HepG2 (cell line): ENCODE measurements at regions not wholly inside any gene's neighbourhood (a gene's known extent, or its start where the extent isn't known, plus 50 kb on each side); places are given as distances from the start of the nearest gene placed in this dataset.

Experiments
- ATAC-seq: fragments of 200-7000 bp; cut with Tn5 transposase; 3 replicates; pipeline ENCODE4 v1.9.1; 2020; ENCODE audit warnings: mild to moderate bottlenecking, moderate library complexity
- BruUV-seq: library from RNA; stranded (reverse); fragments of 400-500 nt; replicated peaks from 2 replicates; lab custom pipeline; 2021; lab: Mats Ljungman, UMichigan
- CTCF ChIA-PET: fragments of 300-600 bp; formaldehyde crosslinking; extraction: SDS; loops from one replicate; lab custom pipeline; 2021; ENCODE audit warnings: low total read pairs, inconsistent platforms, low intra/inter-chr PET ratio; lab: Yijun Ruan, JAX
- POLR2A ChIA-PET: fragments of 350-600 bp; sonication (Branson Sonifier 250); formaldehyde crosslinking; loops from one replicate; lab custom pipeline; 2020; ENCODE audit warnings: antibody characterized with exemption, inconsistent platforms; lab: Yijun Ruan, JAX
- DNase-seq: peaks from one replicate; pipeline ENCODE4 v3.0.0-alpha.2; 2015; ENCODE audit warnings: low spot score
- FAIRE-seq: peaks from 3 replicates; lab custom pipeline; 2011; peaks lifted over from hg19 to GRCh38; lab: Jason Lieb, UNC
- H2AFZ ChIP-seq: one replicate; pipeline ENCODE4 v1.6.1; 2011; ENCODE audit warnings: low read length, inconsistent platforms
- H3K27ac ChIP-seq: fragments of 300-600 bp; 3 replicates; pipeline ENCODE4 v1.8.0; 2011; ENCODE audit warnings: mixed run types, mild to moderate bottlenecking, mixed read lengths, low read length, inconsistent platforms; ENCODE audit not compliant: insufficient read depth; ENCODE audit errors: extremely low read length
- H3K27me3 ChIP-seq, 2 experiments: fragments of 200-600 bp in 1 of 2; 2 replicates in 1 of 2; 3 replicates in 1 of 2; pipeline versions ENCODE4 v1.6.0 to v1.8.0; 2011; ENCODE audit warnings: low read length in 2 of 2, mild to moderate bottlenecking in 2 of 2, moderate library complexity in 2 of 2, inconsistent platforms in 1 of 2; ENCODE audit not compliant: insufficient read depth in 2 of 2, control insufficient read depth in 1 of 2
- H3K36me3 ChIP-seq, 2 experiments: fragments of 200-600 bp in 1 of 2; replicated peaks in 1 of 2; 2 replicates in 1 of 2; 3 replicates in 1 of 2; pipeline versions ENCODE4 v1.5.1 to v1.8.0; 2011; ENCODE audit warnings: low read length in 2 of 2, inconsistent platforms in 1 of 2; ENCODE audit not compliant: insufficient read depth in 2 of 2, control insufficient read depth in 1 of 2
- H3K4me1 ChIP-seq: 2 replicates; pipeline ENCODE4 v1.5.1; 2012; ENCODE audit warnings: low read length, inconsistent platforms; ENCODE audit not compliant: insufficient read depth
- H3K4me2 ChIP-seq: 2 replicates; pipeline ENCODE4 v1.6.0; 2011; ENCODE audit warnings: low read depth, low read length, inconsistent platforms
- H3K4me3 ChIP-seq, 3 experiments: fragments of 200-600 bp in 1 of 3; sonication (generic), shearing (Covaris generic) in 1 of 3; replicated peaks in 1 of 3; 2 replicates each; pipeline ENCODE4 v1.5.1; 2011 to 2016; ENCODE audit warnings: low read length in 3 of 3, inconsistent platforms in 2 of 3, low read depth in 2 of 3, mild to moderate bottlenecking in 2 of 3, control low read depth in 1 of 3, mixed read lengths in 1 of 3; ENCODE audit not compliant: insufficient read depth in 1 of 3
- H3K79me2 ChIP-seq: one replicate; pipeline ENCODE4 v1.6.1; 2011; ENCODE audit warnings: low read length, inconsistent platforms; ENCODE audit not compliant: insufficient read depth
- H3K9ac ChIP-seq: 2 replicates; pipeline ENCODE4 v1.6.0; 2011; ENCODE audit warnings: mild to moderate bottlenecking, low read depth, low read length, inconsistent platforms; ENCODE audit not compliant: insufficient read depth
- H3K9me3 ChIP-seq: 2 replicates; pipeline ENCODE4 v1.5.1; 2012; ENCODE audit warnings: mild to moderate bottlenecking, low read length
- H4K20me1 ChIP-seq: 2 replicates; pipeline ENCODE4 v1.6.0; 2011; ENCODE audit warnings: inconsistent platforms, mild to moderate bottlenecking, low read length, moderate library complexity; ENCODE audit not compliant: insufficient read depth
- ARID2 ChIP-seq: sonication (generic); formaldehyde crosslinking; IDR thresholded peaks from 2 replicates; pipeline ENCODE4 v1.8.1; 2022; ENCODE audit warnings: mild to moderate bottlenecking, missing genetic modification reagents, borderline replicate concordance
- GATA4 ChIP-seq: sonication (generic); IDR thresholded peaks from 2 replicates; pipeline ENCODE4 v1.6.1; 2016; ENCODE audit warnings: antibody characterized with exemption, low read depth, borderline replicate concordance
- KLF9 ChIP-seq: IDR thresholded peaks from 2 replicates; pipeline ENCODE4 v1.6.1; 2016; ENCODE audit warnings: low read depth
- RAD51 ChIP-seq: fragments of 450-650 bp; IDR thresholded peaks from 2 replicates; pipeline ENCODE4 v1.6.1; 2016; ENCODE audit warnings: borderline replicate concordance
- SRY ChIP-seq: sonication (generic); formaldehyde crosslinking; IDR thresholded peaks from 2 replicates; pipeline ENCODE4 v1.8.0; 2022; ENCODE audit warnings: mild to moderate bottlenecking, missing genetic modification reagents
- ZNF256 ChIP-seq: sonication (generic); formaldehyde crosslinking; conservative IDR thresholded peaks from 2 replicates; pipeline ENCODE4 v1.4.0; 2020; ENCODE audit warnings: missing genetic modification reagents
- ZNF382 ChIP-seq: sonication (generic); formaldehyde crosslinking; IDR thresholded peaks from 2 replicates; pipeline ENCODE4 v1.5.0; 2020; ENCODE audit warnings: missing genetic modification reagents, mild to moderate bottlenecking, borderline replicate concordance
- WGBS: methylation state at CpG from one replicate; pipeline ENCODE4 v1.1.6; 2017; ENCODE audit warnings: low lambda C conversion rate; 5-methylcytosine and 5-hydroxymethylcytosine counted together
- in situ Hi-C: cut with HindIII; loops from 2 replicates; pipeline ENCODE4 v1.10.0; 2017; ENCODE audit warnings: low pct_unique_long_range_greater_than_20kb; ENCODE audit not compliant: extremely low pct_ligation_motif_present
- intact Hi-C: fragments of 100-400 bp; cut with micrococcal nuclease; formaldehyde crosslinking; loops from one replicate; pipeline ENCODE4 v1.10.0; 2022; ENCODE audit not compliant: unreplicated experiment
- TF ChIP-seq, protein P1 (sequence below): IDR thresholded peaks from 2 replicates; pipeline ENCODE4 v1.6.1; 2016; ENCODE audit warnings: control low read depth
- TF ChIP-seq, protein P2 (sequence below): sonication (generic); formaldehyde crosslinking; IDR thresholded peaks from 2 replicates; pipeline ENCODE4 v1.5.1; 2020; ENCODE audit warnings: mild to moderate bottlenecking, missing genetic modification reagents, borderline replicate concordance
- TF ChIP-seq, protein P3 (sequence below): sonication (generic); formaldehyde crosslinking; IDR thresholded peaks from 2 replicates; pipeline ENCODE4 v1.4.0; 2020; ENCODE audit warnings: missing genetic modification reagents
- TF ChIP-seq, protein P4 (sequence below): sonication (generic); formaldehyde crosslinking; IDR thresholded peaks from 2 replicates; pipeline ENCODE4 v1.4.0; 2020; ENCODE audit warnings: missing genetic modification reagents, borderline replicate concordance

DNA sequence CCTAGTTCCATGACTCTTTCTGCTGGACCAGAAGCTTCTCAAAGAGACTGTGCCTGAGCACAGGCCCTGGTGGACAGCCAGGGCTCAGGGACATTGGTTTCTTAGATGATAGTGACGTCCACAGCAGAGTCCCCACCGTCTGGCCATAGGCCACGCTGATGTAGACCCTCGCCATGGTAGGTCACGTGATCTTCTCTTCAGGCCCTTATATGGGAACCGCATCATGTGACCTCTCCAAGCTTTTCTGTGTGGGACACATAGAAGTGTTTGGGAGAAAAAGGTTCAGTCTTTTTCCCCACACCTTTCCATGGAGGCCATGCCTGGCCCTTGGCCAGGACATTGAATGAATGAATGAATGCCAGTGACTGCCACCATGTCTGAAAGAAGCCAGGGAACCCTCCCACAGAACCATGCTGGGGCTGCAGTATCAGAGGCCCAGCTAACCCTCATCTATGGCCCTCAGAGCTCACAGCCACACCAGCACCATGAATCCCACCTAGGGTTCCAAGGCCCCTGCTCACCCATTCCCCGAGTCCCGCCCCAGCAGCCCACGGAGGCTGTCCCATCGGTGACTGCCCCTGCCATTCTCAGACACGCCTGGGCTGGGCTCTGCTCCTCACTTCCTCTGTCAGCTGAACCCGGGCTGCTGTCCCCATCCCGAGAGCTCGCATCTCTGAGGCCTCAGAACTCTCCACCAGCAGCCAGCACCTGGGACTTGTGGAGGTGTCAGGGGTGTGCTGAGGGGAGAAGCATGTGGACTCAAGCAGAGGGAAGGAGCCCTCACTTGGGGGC is 292.1 kb downstream of the ADGRD1 start:
- Histone ChIP-seq H3K4me3 (no peak overlapping the region), H3K9me3 (no peaks in the 10 kb centered on the region), H3K9ac (no peak overlapping the region), H3K4me2 (no peak overlapping the region), H3K27me3 (peaks cover 1 to 14% of the 10 kb centered on the region in 2 experiments; a peak in 3 of 5 replicates), H3K4me1 (no peaks in the 10 kb centered on the region), H3K79me2 (no peaks in the 10 kb centered on the region), H2AFZ (no peak overlapping the region), H3K27ac (no peak overlapping the region), H4K20me1 (no peaks in the 10 kb centered on the region), H3K36me3 (no peaks in the 10 kb centered on the region)
- intact Hi-C loops: no loop called here
- ATAC-seq (no peak), FAIRE-seq (no peak), DNase-seq (no peak)
- 17% methylated on average over 4 of the region's 14 CpGs for whole genome bisulfite sequencing
- BruUV-seq: no TSS peak
- ChIA-PET POLR2A (no interaction called here), CTCF (no interaction called here)
- in situ Hi-C loops: no loop called here
- TF ChIP-seq GATA4 (no peak), KLF9 (CRISPR knock-in tag) (no peak), SRY (CRISPR knock-in tag) (no peak), ZNF382 (no peak), ZNF256 (no peak), ARID2 (CRISPR knock-in tag) (no peak), RAD51 (peak; percentile 83; the same call in 1 of the 2 replicates)
- TF ChIP-seq, protein P1, sequence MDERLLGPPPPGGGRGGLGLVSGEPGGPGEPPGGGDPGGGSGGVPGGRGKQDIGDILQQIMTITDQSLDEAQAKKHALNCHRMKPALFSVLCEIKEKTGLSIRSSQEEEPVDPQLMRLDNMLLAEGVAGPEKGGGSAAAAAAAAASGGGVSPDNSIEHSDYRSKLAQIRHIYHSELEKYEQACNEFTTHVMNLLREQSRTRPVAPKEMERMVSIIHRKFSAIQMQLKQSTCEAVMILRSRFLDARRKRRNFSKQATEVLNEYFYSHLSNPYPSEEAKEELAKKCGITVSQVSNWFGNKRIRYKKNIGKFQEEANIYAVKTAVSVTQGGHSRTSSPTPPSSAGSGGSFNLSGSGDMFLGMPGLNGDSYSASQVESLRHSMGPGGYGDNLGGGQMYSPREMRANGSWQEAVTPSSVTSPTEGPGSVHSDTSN (CRISPR knock-in tag): no peak
- TF ChIP-seq, protein P2, sequence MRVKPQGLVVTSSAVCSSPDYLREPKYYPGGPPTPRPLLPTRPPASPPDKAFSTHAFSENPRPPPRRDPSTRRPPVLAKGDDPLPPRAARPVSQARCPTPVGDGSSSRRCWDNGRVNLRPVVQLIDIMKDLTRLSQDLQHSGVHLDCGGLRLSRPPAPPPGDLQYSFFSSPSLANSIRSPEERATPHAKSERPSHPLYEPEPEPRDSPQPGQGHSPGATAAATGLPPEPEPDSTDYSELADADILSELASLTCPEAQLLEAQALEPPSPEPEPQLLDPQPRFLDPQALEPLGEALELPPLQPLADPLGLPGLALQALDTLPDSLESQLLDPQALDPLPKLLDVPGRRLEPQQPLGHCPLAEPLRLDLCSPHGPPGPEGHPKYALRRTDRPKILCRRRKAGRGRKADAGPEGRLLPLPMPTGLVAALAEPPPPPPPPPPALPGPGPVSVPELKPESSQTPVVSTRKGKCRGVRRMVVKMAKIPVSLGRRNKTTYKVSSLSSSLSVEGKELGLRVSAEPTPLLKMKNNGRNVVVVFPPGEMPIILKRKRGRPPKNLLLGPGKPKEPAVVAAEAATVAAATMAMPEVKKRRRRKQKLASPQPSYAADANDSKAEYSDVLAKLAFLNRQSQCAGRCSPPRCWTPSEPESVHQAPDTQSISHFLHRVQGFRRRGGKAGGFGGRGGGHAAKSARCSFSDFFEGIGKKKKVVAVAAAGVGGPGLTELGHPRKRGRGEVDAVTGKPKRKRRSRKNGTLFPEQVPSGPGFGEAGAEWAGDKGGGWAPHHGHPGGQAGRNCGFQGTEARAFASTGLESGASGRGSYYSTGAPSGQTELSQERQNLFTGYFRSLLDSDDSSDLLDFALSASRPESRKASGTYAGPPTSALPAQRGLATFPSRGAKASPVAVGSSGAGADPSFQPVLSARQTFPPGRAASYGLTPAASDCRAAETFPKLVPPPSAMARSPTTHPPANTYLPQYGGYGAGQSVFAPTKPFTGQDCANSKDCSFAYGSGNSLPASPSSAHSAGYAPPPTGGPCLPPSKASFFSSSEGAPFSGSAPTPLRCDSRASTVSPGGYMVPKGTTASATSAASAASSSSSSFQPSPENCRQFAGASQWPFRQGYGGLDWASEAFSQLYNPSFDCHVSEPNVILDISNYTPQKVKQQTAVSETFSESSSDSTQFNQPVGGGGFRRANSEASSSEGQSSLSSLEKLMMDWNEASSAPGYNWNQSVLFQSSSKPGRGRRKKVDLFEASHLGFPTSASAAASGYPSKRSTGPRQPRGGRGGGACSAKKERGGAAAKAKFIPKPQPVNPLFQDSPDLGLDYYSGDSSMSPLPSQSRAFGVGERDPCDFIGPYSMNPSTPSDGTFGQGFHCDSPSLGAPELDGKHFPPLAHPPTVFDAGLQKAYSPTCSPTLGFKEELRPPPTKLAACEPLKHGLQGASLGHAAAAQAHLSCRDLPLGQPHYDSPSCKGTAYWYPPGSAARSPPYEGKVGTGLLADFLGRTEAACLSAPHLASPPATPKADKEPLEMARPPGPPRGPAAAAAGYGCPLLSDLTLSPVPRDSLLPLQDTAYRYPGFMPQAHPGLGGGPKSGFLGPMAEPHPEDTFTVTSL (CRISPR knock-in tag): no peak
- TF ChIP-seq, protein P3, sequence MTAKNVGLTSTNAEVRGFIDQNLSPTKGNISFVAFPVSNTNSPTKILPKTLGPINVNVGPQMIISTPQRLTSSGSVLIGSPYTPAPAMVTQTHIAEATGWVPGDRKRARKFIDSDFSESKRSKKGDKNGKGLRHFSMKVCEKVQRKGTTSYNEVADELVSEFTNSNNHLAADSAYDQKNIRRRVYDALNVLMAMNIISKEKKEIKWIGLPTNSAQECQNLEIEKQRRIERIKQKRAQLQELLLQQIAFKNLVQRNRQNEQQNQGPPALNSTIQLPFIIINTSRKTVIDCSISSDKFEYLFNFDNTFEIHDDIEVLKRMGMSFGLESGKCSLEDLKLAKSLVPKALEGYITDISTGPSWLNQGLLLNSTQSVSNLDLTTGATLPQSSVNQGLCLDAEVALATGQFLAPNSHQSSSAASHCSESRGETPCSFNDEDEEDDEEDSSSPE (CRISPR knock-in tag): no peak
- TF ChIP-seq, protein P4, sequence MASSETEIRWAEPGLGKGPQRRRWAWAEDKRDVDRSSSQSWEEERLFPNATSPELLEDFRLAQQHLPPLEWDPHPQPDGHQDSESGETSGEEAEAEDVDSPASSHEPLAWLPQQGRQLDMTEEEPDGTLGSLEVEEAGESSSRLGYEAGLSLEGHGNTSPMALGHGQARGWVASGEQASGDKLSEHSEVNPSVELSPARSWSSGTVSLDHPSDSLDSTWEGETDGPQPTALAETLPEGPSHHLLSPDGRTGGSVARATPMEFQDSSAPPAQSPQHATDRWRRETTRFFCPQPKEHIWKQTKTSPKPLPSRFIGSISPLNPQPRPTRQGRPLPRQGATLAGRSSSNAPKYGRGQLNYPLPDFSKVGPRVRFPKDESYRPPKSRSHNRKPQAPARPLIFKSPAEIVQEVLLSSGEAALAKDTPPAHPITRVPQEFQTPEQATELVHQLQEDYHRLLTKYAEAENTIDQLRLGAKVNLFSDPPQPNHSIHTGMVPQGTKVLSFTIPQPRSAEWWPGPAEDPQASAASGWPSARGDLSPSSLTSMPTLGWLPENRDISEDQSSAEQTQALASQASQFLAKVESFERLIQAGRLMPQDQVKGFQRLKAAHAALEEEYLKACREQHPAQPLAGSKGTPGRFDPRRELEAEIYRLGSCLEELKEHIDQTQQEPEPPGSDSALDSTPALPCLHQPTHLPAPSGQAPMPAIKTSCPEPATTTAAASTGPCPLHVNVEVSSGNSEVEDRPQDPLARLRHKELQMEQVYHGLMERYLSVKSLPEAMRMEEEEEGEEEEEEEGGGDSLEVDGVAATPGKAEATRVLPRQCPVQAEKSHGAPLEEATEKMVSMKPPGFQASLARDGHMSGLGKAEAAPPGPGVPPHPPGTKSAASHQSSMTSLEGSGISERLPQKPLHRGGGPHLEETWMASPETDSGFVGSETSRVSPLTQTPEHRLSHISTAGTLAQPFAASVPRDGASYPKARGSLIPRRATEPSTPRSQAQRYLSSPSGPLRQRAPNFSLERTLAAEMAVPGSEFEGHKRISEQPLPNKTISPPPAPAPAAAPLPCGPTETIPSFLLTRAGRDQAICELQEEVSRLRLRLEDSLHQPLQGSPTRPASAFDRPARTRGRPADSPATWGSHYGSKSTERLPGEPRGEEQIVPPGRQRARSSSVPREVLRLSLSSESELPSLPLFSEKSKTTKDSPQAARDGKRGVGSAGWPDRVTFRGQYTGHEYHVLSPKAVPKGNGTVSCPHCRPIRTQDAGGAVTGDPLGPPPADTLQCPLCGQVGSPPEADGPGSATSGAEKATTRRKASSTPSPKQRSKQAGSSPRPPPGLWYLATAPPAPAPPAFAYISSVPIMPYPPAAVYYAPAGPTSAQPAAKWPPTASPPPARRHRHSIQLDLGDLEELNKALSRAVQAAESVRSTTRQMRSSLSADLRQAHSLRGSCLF (CRISPR knock-in tag): no peak
